NCI-H1105 (cell line): ENCODE measurements at regions not wholly inside any gene's neighbourhood (a gene's known extent, or its start where the extent isn't known, plus 50 kb on each side); places are given as distances from the start of the nearest gene placed in this dataset.
"Not testable (repeated sequence)": the region's sequence is repeated elsewhere in the genome, so short reads cannot be mapped to it uniquely, and the experiment has no call there.

Experiments used
- DNase-seq: peaks from one replicate; lab custom pipeline; 2025; lab: John Stamatoyannopoulos, UW

- no peak for DNase-seq
Observed at GRCh38 chr12:33026791-33027190, 130.2 kb upstream of the PKP2 start.

- not testable (repeated sequence) for DNase-seq
Observed at GRCh38 chr12:33022724-33023123, 126.1 kb upstream of the PKP2 start.

GRCh38 chr12:33017029-33017428, 120.5 kb upstream of the PKP2 start:
- DNase-seq, result not testable (repeated sequence)

- no peak for DNase-seq
Observed at GRCh38 chr12:33012226-33012625, 115.6 kb upstream of the PKP2 start.

GRCh38 chr12:33006106-33006505, 109.5 kb upstream of the PKP2 start:
- DNase-seq, result no peak

GRCh38 chr12:33000016-33000415, 103.4 kb upstream of the PKP2 start:
- DNase-seq, result no peak

- peak; percentile 93 for DNase-seq
Observed at GRCh38 chr12:32997471-32997870, 100.9 kb upstream of the PKP2 start.

- no peak for DNase-seq
Observed at GRCh38 chr12:32995623-32996022, 99.0 kb upstream of the PKP2 start.

GRCh38 chr12:32993404-32993803, 96.8 kb upstream of the PKP2 start:
- DNase-seq, result no peak

GRCh38 chr12:32989705-32990104, 93.1 kb upstream of the PKP2 start:
- DNase-seq, result no peak

GRCh38 chr12:32988982-32989381, 92.4 kb upstream of the PKP2 start:
- DNase-seq, result no peak

- no peak for DNase-seq
Observed at GRCh38 chr12:32987512-32987911, 90.9 kb upstream of the PKP2 start.

GRCh38 chr12:32983968-32984367, 87.4 kb upstream of the PKP2 start:
- DNase-seq, result no peak

GRCh38 chr12:32983332-32983731, 86.8 kb upstream of the PKP2 start:
- no peak for DNase-seq

GRCh38 chr12:32981139-32981538, 84.6 kb upstream of the PKP2 start:
- no peak for DNase-seq

- DNase-seq, result no peak
Observed at GRCh38 chr12:32975122-32975521, 78.5 kb upstream of the PKP2 start.

- no peak for DNase-seq
Observed at GRCh38 chr12:32970465-32971110, 74.0 kb upstream of the PKP2 start.

- peak; percentile 67 for DNase-seq
Observed at GRCh38 chr12:32964981-32965585, 68.5 kb upstream of the PKP2 start.

- not testable (repeated sequence) for DNase-seq
Observed at GRCh38 chr12:32956418-32956817, 59.8 kb upstream of the PKP2 start.

GRCh38 chr12:32952681-32953080, 56.1 kb upstream of the PKP2 start:
- no peak for DNase-seq

GRCh38 chr12:32949815-32950214, 53.2 kb upstream of the PKP2 start:
- DNase-seq, result no peak

- DNase-seq, result peak; percentile 64
Observed at GRCh38 chr12:32947206-32948067, 50.9 kb upstream of the PKP2 start.

GRCh38 chr12:32946504-32947131, 50.0 kb upstream of the PKP2 start:
- DNase-seq, result no peak
